ACC112 (cell line): ENCODE measurements at regions not wholly inside any gene's neighbourhood (a gene's known extent, or its start where the extent isn't known, plus 50 kb on each side); places are given as distances from the start of the nearest gene placed in this dataset.

Source experiments
- H2AFZ ChIP-seq: fragments of 200-600 bp; sonication (generic); one replicate; pipeline ENCODE4 v1.6.0; 2017; ENCODE audit warnings: antibody characterized with exemption, low read length; ENCODE audit not compliant: unreplicated experiment
- H3K27ac ChIP-seq: fragments of 200-600 bp; sonication (generic); 2 replicates; pipeline ENCODE4 v1.5.1; 2014; ENCODE audit warnings: low read depth, mild to moderate bottlenecking, antibody characterized with exemption, low read length, moderate library complexity
- H3K27me3 ChIP-seq: fragments of 200-600 bp; sonication (generic); 2 replicates; pipeline ENCODE4 v1.6.1; 2014; ENCODE audit warnings: mild to moderate bottlenecking, antibody characterized with exemption, low read length, moderate library complexity, mixed read lengths; ENCODE audit not compliant: insufficient read depth
- H3K36me3 ChIP-seq: fragments of 200-600 bp; sonication (generic); 2 replicates; pipeline ENCODE4 v1.6.1; 2016; ENCODE audit warnings: mild to moderate bottlenecking, antibody characterized with exemption, low read length, moderate library complexity, mixed read lengths; ENCODE audit not compliant: insufficient read depth
- H3K4me1 ChIP-seq: fragments of 200-600 bp; sonication (generic); one replicate; pipeline ENCODE4 v1.6.1; 2016; ENCODE audit warnings: low read length, mixed read lengths; ENCODE audit not compliant: insufficient read depth, unreplicated experiment, control insufficient read depth
- H3K4me3 ChIP-seq: fragments of 200-600 bp; sonication (generic); 2 replicates; pipeline ENCODE4 v1.5.1; 2014; ENCODE audit warnings: mild to moderate bottlenecking, low read depth, low read length
- H3K79me2 ChIP-seq: fragments of 200-600 bp; sonication (generic); one replicate; pipeline ENCODE4 v1.6.0; 2016; ENCODE audit warnings: low read length; ENCODE audit not compliant: control insufficient read depth, unreplicated experiment, insufficient read depth

- H3K36me3 ChIP-seq, result no peaks in the 10 kb centered on the region
- H3K27ac ChIP-seq, result no peak overlapping the region
- no peak overlapping the region for H2AFZ ChIP-seq
- no peaks in the 10 kb centered on the region for H3K79me2 ChIP-seq
- H3K4me1 ChIP-seq, result no peaks in the 10 kb centered on the region
- no peak overlapping the region for H3K4me3 ChIP-seq
- H3K27me3 ChIP-seq, result peaks cover 17% of the 10 kb centered on the region
Measured at GRCh38 chr22:49667236-49667635, 160.4 kb downstream of the BRD1 start.

DNA sequence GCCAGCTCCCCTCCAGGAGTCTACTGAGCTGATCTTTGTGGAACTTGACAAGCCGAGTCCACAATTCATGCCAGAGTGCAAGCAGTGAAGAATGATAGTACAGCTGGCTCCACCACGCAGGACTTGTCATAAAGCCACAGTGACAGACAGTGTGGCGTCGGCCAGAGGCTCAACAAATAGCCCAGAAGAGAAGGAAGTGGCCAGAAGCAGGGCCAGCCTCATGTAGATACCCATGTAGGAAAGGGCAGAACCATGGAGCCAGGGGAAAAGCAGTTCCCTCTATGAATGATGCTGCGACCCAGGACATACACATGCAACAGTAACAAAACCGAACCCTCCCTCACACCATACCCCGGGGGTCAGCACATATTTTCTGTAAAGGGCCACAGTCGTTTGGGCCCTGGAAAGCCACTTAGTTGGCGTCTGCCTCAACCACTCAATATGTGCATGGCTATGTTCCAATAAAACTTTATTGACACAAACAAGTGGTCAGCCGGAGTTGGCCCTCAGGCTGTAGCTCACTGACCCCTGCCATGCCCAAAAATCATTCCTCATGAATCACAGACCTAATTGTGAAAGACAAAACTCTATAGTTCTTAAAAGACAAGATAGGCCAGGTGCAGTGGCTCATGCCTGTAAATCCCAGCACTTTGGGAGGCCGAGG, 161.4 kb downstream of the BRD1 start:
- H3K36me3 ChIP-seq, result no peaks in the 10 kb centered on the region
- no peak overlapping the region for H3K4me3 ChIP-seq
- no peaks in the 10 kb centered on the region for H3K4me1 ChIP-seq
- H3K27me3 ChIP-seq, result peaks cover 8% of the 10 kb centered on the region; the same call in 1 of the 2 replicates
- H3K79me2 ChIP-seq, result no peaks in the 10 kb centered on the region
- no peak overlapping the region for H3K27ac ChIP-seq
- H2AFZ ChIP-seq, result no peak overlapping the region

GRCh38 chr22:49664891-49665290, 162.8 kb downstream of the BRD1 start:
- Histone ChIP-seq H3K79me2 (no peaks in the 10 kb centered on the region), H3K4me3 (no peak overlapping the region), H2AFZ (no peak overlapping the region), H3K27ac (no peak overlapping the region), H3K36me3 (no peaks in the 10 kb centered on the region), H3K27me3 (no peaks in the 10 kb centered on the region), H3K4me1 (no peaks in the 10 kb centered on the region)

DNA sequence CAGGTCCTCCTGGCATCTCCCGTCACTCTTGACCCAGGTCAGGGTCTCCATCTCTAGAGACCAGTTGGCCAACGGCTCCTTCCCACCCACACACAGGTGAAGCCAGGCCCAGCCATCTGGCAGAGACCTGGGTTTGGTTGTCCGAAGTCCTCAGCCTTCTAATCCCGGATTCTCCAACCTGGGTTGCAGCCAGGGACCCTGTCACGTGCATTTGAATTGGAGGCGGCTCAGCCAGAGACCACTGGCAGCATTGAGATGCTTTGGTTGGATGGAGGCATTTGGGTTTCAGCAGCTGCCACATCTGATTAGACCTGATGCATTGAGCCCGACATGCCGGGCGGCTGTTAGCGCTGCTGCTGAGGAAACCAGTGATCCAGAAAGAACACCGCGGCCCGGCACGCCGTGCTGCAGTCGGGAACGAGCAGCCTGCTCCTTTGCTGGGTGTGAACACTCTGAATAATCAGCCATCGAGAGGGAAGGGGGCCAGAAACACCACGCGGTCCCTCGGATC, 163.2 kb downstream of the BRD1 start:
- no peak overlapping the region for H3K4me3 ChIP-seq
- no peaks in the 10 kb centered on the region for H3K79me2 ChIP-seq
- H3K4me1 ChIP-seq, result no peaks in the 10 kb centered on the region
- no peaks in the 10 kb centered on the region for H3K36me3 ChIP-seq
- no peak overlapping the region for H2AFZ ChIP-seq
- H3K27me3 ChIP-seq, result no peaks in the 10 kb centered on the region
- H3K27ac ChIP-seq, result no peak overlapping the region

DNA sequence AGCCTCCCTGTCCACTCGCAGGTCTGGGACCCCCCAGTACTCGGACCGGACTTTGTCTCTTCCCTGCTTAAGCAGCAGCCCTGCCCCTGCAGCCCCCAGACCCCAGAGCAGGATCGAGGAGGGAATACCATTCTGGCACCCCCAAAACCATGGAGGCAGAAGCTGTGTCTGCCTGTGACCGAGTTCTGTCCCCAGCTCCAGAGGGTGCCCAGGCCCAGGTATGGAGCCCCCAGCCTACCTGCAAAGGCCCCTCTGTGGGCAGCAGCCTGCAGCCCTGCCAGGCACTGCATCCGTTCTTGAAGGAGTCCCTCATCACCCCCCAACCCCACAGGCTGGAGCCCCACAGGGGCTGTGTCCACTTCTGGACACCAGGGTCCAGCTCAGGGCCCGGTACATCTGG, 163.8 kb downstream of the BRD1 start:
- Histone ChIP-seq H3K36me3 (no peaks in the 10 kb centered on the region), H3K4me3 (no peak overlapping the region), H3K79me2 (no peaks in the 10 kb centered on the region), H3K4me1 (no peaks in the 10 kb centered on the region), H3K27me3 (no peaks in the 10 kb centered on the region), H3K27ac (no peak overlapping the region), H2AFZ (no peak overlapping the region)

- Histone ChIP-seq H3K27ac (no peak overlapping the region), H3K27me3 (no peaks in the 10 kb centered on the region)
Measured at GRCh38 chr22:49663311-49663711, 164.4 kb downstream of the BRD1 start.

GRCh38 chr22:49662681-49663080, 165.0 kb downstream of the BRD1 start:
- no peaks in the 10 kb centered on the region for H3K36me3 ChIP-seq
- H3K27me3 ChIP-seq, result no peaks in the 10 kb centered on the region
- H3K27ac ChIP-seq, result no peak overlapping the region
- no peaks in the 10 kb centered on the region for H3K79me2 ChIP-seq
- H3K4me3 ChIP-seq, result no peak overlapping the region
- H2AFZ ChIP-seq, result no peak overlapping the region
- no peaks in the 10 kb centered on the region for H3K4me1 ChIP-seq

More at GRCh38 chr22:49663311-49663711, 164.4 kb downstream of the BRD1 start:
- Histone ChIP-seq H2AFZ (no peak overlapping the region), H3K4me1 (no peaks in the 10 kb centered on the region), H3K36me3 (no peaks in the 10 kb centered on the region), H3K79me2 (no peaks in the 10 kb centered on the region), H3K4me3 (no peak overlapping the region)

DNA sequence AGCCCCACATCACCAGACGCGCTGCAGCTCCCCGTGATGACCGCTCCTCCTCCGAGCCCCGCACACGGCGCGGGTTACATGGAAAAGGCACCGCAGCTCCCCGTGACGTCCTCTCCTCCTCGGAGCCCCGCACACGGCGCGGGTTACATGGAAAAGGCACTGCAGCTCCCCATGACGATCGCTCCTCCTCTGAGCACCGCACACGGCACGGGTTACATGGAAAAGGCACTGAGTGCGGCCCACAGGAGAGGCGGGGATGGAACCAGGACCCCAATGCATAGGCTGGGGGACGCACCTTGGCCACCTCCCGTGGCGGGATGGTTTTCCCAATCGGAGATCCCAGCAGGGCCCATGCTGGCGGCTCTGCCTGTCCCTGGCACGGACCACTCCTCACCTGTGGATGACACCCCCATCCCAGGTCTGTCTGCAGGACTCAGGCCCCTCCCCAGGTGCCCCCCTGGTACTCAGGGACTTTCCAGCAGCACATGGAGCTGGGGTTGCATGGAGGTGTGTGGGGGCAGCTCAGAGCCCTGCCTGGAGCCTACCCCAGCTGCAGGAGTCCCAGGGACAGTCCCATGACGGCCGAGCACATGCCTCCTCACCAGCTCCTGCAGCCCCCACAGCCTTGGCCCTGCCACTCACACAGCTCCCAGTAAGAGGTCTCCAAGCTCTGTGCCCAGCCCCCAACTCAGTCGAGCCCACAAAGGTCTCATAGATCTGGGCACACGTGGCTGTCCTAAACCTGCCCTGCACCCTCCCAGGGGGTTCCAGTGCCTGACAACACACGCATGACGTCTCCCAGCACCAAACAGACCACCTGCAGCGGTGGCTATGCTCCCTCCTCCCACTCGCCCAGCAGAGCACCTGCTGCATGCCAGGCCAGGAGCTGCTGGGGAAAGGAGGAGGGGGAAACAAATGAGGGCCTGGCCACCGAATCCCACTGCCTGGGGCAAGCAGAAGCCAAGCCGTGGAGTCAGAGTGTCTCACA, 166.6 kb downstream of the BRD1 start:
- H3K27ac ChIP-seq, result no peak overlapping the region
- H3K36me3 ChIP-seq, result no peaks in the 10 kb centered on the region
- no peak overlapping the region for H2AFZ ChIP-seq
- no peaks in the 10 kb centered on the region for H3K79me2 ChIP-seq
- H3K4me1 ChIP-seq, result no peaks in the 10 kb centered on the region
- no peak overlapping the region for H3K4me3 ChIP-seq
- H3K27me3 ChIP-seq, result no peaks in the 10 kb centered on the region

- Histone ChIP-seq H3K4me3 (no peak overlapping the region), H3K27ac (no peak overlapping the region), H3K4me1 (no peaks in the 10 kb centered on the region), H3K27me3 (no peaks in the 10 kb centered on the region), H3K79me2 (no peaks in the 10 kb centered on the region), H2AFZ (no peak overlapping the region), H3K36me3 (no peaks in the 10 kb centered on the region)
Measured at GRCh38 chr22:49660321-49660720, 167.4 kb downstream of the BRD1 start.

DNA sequence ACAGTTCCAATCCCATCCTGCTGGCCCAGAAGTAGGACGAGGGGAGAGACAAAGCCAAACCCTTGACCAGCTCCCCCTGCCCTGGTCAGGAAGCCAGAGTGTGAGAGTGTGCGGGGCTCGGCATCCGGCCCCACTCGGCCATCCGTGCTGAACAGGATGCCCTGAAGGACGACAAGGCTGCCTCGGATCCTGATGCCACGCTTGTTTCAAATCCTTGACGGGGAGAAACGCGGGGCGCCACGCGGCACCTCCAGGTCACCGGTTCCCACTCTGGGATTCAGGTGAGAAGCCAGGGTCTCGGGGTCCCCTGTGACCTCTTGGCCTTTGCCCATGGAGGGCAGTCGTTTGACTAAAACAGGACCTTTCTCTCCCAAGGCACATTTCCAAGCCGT, 167.8 kb downstream of the BRD1 start:
- Histone ChIP-seq H3K27ac (no peak overlapping the region), H3K27me3 (no peaks in the 10 kb centered on the region), H3K4me1 (no peaks in the 10 kb centered on the region), H3K36me3 (no peaks in the 10 kb centered on the region), H3K79me2 (no peaks in the 10 kb centered on the region), H2AFZ (no peak overlapping the region), H3K4me3 (no peak overlapping the region)
